ENCODE measurements at regions not wholly inside any gene's neighbourhood (a gene's known extent, or its start where the extent isn't known, plus 50 kb on each side); places are given as distances from the start of the nearest gene placed in this dataset.

DNA sequence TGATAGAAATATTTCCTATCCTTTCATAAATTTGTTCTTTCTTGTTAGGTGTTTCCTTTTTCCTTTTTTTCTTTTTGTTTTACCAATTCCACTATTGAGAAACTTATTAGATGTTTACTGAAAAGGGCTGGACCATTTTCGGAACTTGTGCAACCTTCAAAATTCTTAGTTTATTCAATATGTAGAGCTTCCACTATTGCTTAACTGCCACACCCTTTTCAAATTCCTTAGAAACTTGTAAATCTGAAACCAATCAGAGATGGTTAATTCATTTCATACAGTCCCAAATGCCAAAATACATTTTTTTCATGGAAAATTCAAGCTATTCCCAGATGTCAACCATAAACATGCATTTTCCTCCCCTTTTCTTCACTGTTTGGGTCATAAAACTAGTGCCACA, 66.1 kb upstream of the SLC39A8 start:
- Histone ChIP-seq H3K36me3 (ENCODE audit: insufficient read depth, low read length, poor library complexity, severe bottlenecking) (no peaks in the 10 kb centered on the region), H3K27me3 (replicated peaks; ENCODE audit: insufficient read depth, low read depth, low read length, poor library complexity) (peaks cover 10% of the 10 kb centered on the region), H3K4me3 (ENCODE audit: low read depth, low read length, poor library complexity, severe bottlenecking) (no peak overlapping the region), H3K27ac (ENCODE audit: low read depth, low read length, poor library complexity, severe bottlenecking) (no peak overlapping the region), H3K9me3 (ENCODE audit: low read depth, low read length, poor library complexity, severe bottlenecking) (no peaks in the 10 kb centered on the region), H3K4me1 (ENCODE audit: insufficient read depth, low read length, poor library complexity, severe bottlenecking) (no peaks in the 10 kb centered on the region)
- no TSS peak for BruUV-seq (replicated peaks)
- no peak for DNase-seq (ENCODE audit: low spot score)
- ChIA-PET POLR2A (ENCODE audit: low non-redundant PET) (no interaction called here), CTCF (no interaction called here)
- intact Hi-C loops (cut with micrococcal nuclease; ENCODE audit: unreplicated experiment), result no loop called here
- no peak for TF ChIP-seq EZH2 (IDR thresholded peaks at IDR 0.05; ENCODE audit: borderline replicate concordance, low read depth, low read length, poor library complexity, severe bottlenecking)
- TF ChIP-seq, protein P1, sequence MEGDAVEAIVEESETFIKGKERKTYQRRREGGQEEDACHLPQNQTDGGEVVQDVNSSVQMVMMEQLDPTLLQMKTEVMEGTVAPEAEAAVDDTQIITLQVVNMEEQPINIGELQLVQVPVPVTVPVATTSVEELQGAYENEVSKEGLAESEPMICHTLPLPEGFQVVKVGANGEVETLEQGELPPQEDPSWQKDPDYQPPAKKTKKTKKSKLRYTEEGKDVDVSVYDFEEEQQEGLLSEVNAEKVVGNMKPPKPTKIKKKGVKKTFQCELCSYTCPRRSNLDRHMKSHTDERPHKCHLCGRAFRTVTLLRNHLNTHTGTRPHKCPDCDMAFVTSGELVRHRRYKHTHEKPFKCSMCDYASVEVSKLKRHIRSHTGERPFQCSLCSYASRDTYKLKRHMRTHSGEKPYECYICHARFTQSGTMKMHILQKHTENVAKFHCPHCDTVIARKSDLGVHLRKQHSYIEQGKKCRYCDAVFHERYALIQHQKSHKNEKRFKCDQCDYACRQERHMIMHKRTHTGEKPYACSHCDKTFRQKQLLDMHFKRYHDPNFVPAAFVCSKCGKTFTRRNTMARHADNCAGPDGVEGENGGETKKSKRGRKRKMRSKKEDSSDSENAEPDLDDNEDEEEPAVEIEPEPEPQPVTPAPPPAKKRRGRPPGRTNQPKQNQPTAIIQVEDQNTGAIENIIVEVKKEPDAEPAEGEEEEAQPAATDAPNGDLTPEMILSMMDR (conservative IDR thresholded peaks at IDR 0.05; ENCODE audit: low read depth, low read length), result no peak

- peaks cover 10% of the 10 kb centered on the region for H3K4me1 ChIP-seq (ENCODE audit: insufficient read depth, low read length, poor library complexity, severe bottlenecking)
- TF ChIP-seq EZH2 (IDR thresholded peaks at IDR 0.05; ENCODE audit: borderline replicate concordance, low read depth, low read length, poor library complexity, severe bottlenecking), result no peak
- TF ChIP-seq, protein P1 (conservative IDR thresholded peaks at IDR 0.05; ENCODE audit: low read depth, low read length), result no peak
- BruUV-seq (replicated peaks), result no TSS peak
- intact Hi-C loops (cut with micrococcal nuclease; ENCODE audit: unreplicated experiment), result no loop called here
- no peak overlapping the region for H3K27ac ChIP-seq (ENCODE audit: low read depth, low read length, poor library complexity, severe bottlenecking)
- H3K4me3 ChIP-seq (ENCODE audit: low read depth, low read length, poor library complexity, severe bottlenecking), result no peak overlapping the region
- no peak for DNase-seq (ENCODE audit: low spot score)
- H3K27me3 ChIP-seq (replicated peaks; ENCODE audit: insufficient read depth, low read depth, low read length, poor library complexity), result peaks cover 25% of the 10 kb centered on the region
- no peaks in the 10 kb centered on the region for H3K36me3 ChIP-seq (ENCODE audit: insufficient read depth, low read length, poor library complexity, severe bottlenecking)
- ChIA-PET CTCF (no interaction called here), POLR2A (ENCODE audit: low non-redundant PET) (no interaction called here)
- no peaks in the 10 kb centered on the region for H3K9me3 ChIP-seq (ENCODE audit: low read depth, low read length, poor library complexity, severe bottlenecking)
These were observed 71.5 kb upstream of the SLC39A8 start for GRCh38 chr4:102416765-102417164.

DNA sequence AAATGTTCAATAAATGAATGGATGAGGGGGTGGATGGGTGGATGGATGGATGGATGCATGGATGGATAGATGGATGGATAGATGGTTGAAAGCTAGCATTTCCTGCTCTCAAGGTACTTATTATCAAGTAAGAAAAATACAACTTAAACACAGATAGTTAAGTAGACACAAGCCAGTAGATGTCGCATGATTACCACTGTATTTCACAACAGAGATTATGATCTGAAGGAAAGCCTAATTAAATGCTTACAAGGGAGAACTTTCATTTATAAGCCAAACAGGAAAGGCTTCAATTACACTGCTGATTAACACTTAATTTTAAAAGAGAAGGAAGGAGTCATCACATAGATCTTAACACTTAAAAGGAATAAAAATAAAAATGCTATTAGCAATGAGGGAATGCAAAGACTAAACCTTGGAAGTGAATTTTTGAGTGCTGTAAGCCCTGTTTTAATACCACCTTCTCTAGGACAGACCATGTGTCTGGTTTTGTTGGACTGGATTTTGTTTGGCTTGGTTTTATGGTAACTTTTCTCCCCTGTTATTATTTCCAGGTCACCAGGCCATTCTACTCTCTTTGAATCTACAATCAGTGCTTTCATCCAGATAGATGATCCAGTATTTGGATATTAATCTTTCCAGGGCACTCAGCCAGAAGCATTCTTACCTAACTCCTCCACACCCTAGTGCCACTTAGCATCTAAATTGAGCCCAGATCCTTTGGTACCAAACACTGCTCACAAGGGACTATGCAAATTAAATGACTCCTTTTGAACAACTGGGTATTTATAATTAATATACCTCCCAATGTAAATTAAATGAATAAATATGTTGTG, 75.5 kb upstream of the SLC39A8 start:
- DNase-seq (ENCODE audit: low spot score), result peak; percentile 87
- H3K27ac ChIP-seq (ENCODE audit: low read depth, low read length, poor library complexity, severe bottlenecking), result no peak overlapping the region
- no TSS peak for BruUV-seq (replicated peaks)
- intact Hi-C loops (cut with micrococcal nuclease; ENCODE audit: unreplicated experiment), result no loop called here
- H3K36me3 ChIP-seq (ENCODE audit: insufficient read depth, low read length, poor library complexity, severe bottlenecking), result no peaks in the 10 kb centered on the region
- H3K4me1 ChIP-seq (ENCODE audit: insufficient read depth, low read length, poor library complexity, severe bottlenecking), result peaks cover 10% of the 10 kb centered on the region
- H3K27me3 ChIP-seq (replicated peaks; ENCODE audit: insufficient read depth, low read depth, low read length, poor library complexity), result peaks cover 22% of the 10 kb centered on the region
- H3K4me3 ChIP-seq (ENCODE audit: low read depth, low read length, poor library complexity, severe bottlenecking), result no peak overlapping the region
- POLR2A ChIA-PET (ENCODE audit: low non-redundant PET), result interaction anchor here (0.7 kb wide), 2 partner anchors 186 to 605 kb away, joined by 3 to 13 read pairs; no protein-coding TSS in a partner anchor
- peaks cover 6% of the 10 kb centered on the region for H3K9me3 ChIP-seq (ENCODE audit: low read depth, low read length, poor library complexity, severe bottlenecking)
- TF ChIP-seq, protein P1 (conservative IDR thresholded peaks at IDR 0.05; ENCODE audit: low read depth, low read length), result peak; percentile 65
- TF ChIP-seq EZH2 (IDR thresholded peaks at IDR 0.05; ENCODE audit: borderline replicate concordance, low read depth, low read length, poor library complexity, severe bottlenecking), result no peak
- CTCF ChIA-PET, result interaction anchor here (0.6 to 0.8 kb wide), 2 partner anchors 18 to 175 kb away, joined by 3 to 4 read pairs; no protein-coding TSS in a partner anchor
